NCI-H460 (cell line): ENCODE measurements at regions not wholly inside any gene's neighbourhood (a gene's known extent, or its start where the extent isn't known, plus 50 kb on each side); places are given as distances from the start of the nearest gene placed in this dataset.

ENCODE experiments used
- DNase-seq: peaks from one replicate; pipeline ENCODE4 v3.0.0-alpha.2; 2016; ENCODE audit warnings: low read depth; ENCODE audit errors: extremely low read depth

GRCh38 chr2:167388901-167389300, 500.6 kb downstream of the XIRP2 start:
- no peak for DNase-seq

DNA sequence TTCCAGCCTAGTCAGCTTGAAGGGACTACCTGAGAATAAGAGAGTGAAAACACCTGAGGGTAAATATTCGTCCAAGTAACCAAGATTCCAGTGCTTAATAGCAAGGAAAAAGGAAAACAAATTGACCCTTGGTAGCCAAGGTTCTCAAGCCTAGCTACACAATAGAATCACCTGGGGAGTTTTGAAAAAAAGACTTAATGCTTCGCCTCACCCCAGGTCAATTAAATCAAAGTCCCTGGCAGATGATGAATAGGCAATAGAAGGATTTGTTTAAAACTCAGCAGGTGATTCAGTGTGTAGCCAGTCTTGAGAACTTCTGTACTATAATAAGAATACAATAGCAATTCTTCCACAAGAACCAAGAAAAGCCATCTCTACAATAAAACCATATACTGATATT, 500.2 kb downstream of the XIRP2 start:
- no peak for DNase-seq

DNA sequence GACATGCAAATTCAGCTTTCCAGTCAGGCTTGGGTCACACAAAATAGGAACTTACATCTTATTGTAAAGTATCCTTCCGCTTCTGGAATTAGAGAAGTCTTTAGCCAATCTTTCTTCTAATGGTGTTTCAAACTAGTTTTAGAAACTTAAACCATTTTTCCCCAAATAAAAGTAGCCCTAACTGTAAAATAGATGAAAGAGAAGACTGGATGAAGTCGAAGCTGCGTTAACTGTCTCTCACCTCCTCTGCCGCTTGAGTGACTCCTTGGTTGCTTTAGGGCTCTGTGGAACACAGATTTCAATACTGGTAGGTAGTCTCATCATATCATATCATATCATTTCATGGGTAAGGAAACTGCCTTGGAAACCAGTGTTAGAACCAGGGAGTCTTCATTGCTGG, 498.4 kb downstream of the XIRP2 start:
- no peak for DNase-seq

DNA sequence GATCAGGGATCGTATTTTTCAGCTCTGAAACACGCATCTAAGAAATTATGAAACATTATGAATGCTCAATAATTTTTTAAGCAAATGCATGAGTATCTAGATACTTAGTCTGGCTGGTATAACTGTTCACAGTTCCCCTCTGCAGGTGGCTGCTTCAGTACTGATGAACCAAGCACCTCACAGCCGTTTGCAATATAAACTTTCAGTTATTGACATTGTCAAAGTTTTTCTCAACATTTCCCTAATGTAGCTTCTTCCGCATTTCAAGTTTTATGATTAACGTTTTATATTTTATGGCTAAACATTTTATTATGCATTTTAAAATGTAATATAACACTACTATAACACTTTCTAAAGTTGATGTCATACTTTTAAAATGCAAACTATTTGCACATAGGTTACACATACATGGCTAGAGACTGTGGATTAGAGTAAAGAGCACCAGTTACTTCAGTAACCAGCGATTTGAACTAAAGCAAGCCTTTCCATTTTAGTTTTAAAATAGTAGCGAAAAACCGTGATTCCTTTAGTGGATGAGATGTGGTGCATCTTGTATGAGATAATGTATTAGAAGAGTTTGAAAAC, 495.4 kb downstream of the XIRP2 start:
- no peak for DNase-seq

GRCh38 chr2:167381349-167381748, 493.1 kb downstream of the XIRP2 start:
- DNase-seq, result no peak

GRCh38 chr2:167380555-167380954, 492.3 kb downstream of the XIRP2 start:
- no peak for DNase-seq

- no peak for DNase-seq
These were observed 491.8 kb downstream of the XIRP2 start for GRCh38 chr2:167380094-167380493.

GRCh38 chr2:167369083-167369482, 480.8 kb downstream of the XIRP2 start:
- DNase-seq, result no peak

DNA sequence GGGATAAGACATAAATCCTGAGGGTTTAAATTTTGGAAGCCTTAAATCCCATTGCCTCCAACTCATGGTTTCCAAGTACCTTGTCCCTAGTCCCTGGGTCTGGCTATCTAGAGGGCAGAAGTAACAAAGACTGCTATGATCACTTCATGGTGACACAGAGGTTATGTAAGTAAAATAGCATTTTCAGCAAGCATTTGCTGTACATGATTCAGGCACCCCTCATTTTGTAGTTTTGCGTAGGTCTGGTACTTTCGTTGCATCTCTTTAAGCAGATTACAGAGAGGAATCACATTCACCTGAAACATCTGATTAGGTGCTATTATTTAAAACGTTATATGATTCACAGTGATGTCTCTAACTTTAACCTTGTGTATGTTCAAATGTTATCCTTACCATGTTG, 480.1 kb downstream of the XIRP2 start:
- no peak for DNase-seq

DNA sequence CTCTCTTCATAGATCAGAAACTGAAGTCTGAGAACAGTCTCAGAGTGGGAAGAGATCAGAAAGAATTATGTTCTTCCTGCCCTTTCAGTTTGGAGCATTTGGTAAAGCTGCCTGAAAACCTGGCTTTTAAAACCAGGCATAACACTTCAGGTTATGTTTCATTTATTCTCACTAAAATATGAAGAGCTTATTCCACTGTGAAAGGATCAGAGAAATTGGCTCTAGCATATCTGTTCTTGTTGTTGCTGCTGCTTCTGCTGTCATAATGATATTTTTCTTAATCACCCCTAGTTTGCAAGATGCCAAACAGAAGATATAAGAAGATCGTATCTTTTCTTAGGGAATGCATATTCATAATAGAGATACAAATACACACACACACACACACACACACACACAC, 476.9 kb downstream of the XIRP2 start:
- DNase-seq, result no peak

GRCh38 chr2:167361426-167361825, 473.1 kb downstream of the XIRP2 start:
- no peak for DNase-seq

DNA sequence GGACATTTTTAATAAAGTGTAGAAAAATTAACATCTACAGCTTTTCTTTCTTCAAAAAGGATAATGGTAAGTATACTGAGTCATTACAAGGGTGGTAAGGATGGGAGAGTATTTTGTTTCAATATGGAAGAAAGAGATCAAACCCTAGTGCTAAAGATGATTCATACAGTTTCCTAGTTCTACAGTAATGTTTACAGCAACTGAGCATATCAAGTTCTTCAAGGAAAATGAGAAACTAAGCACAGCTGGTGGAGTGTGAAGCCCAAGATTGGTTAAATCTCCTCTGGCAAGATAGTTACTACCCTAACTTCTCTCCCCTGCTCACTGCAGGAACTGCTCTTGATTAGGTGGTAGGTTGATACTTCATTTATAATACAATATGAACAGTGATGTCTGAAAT, 467.5 kb downstream of the XIRP2 start:
- no peak for DNase-seq

DNA sequence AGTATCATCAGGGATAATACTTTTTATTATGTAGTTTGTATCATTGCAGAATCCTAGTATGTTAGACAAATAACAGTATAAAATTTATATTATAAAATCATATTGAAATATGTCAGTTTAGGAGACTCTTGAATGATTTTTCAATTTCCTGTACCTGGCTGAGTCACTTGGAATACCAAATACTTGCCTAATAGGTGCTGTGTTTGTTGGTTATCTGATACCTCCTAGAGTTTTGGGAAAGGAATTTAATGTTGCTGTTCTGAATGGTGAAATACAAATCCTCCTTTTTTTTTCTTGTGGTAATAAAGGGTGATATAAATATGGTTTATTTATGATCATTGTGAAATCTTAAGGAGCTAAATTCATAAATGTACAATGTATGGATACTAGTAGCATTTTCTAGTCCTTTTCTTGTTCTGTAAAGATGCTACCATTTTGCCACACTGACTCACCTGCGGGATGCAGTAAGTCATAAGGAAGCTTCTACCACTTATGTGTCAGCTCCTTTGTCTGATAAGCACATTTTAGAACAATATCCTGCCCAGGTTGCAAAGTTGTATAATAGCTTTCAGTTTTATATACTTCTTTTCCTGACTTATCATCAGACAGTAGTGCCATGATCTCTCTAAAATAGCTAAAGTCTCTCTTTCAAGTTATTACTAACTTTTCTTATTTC, 465.5 kb downstream of the XIRP2 start:
- DNase-seq, result no peak

DNA sequence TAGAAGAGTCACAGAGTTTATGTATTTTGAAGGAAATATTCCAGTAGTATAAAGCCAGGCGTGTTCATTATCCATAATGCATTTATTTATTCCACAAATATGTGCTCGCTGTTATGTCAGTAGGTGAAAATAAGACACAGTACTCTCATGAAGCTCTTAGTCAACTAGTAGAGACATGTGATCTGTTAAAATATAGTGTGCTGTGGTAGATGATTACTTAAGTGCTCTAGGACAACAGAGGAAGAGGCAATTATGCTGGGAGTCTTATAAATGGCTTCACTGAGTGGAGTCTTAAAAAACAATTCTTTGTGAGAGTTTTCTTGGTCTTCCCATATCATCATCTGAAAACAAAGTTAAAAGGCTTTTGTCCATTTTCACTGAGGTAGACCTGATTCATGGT, 457.3 kb downstream of the XIRP2 start:
- no peak for DNase-seq

DNA sequence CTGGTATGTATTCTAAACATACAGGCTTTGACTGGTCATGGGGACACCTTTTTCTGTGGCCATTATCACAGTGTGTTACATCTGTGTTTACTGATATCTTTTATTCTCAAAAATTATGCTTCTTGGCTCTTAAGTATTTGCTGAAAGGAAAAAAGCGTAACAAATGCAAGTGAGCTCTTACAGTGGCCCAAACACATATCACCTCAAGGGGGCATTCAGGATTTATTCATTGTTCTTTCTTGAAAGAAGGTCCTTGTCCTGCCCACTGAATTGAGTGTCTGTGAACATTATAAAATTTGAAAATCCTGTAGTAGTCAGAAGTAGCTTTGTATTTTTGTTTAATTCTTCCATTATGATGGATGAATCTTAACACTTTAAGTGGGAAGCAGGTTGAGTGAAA, 454.5 kb downstream of the XIRP2 start:
- no peak for DNase-seq

- DNase-seq, result no peak
These were observed 452.0 kb downstream of the XIRP2 start for GRCh38 chr2:167340322-167340721.

- no peak for DNase-seq
These were observed 447.9 kb downstream of the XIRP2 start for GRCh38 chr2:167336213-167336612.

- no peak for DNase-seq
These were observed 447.3 kb downstream of the XIRP2 start for GRCh38 chr2:167335541-167335992.

- DNase-seq, result no peak
These were observed 446.0 kb downstream of the XIRP2 start for GRCh38 chr2:167334146-167334742.

GRCh38 chr2:167333245-167333644, 445.0 kb downstream of the XIRP2 start:
- DNase-seq, result no peak

GRCh38 chr2:167332358-167332757, 444.1 kb downstream of the XIRP2 start:
- DNase-seq, result no peak

- no peak for DNase-seq
These were observed 443.5 kb downstream of the XIRP2 start for GRCh38 chr2:167331636-167332232.
